Esophagus squamous epithelium (tissue), 4 donors: ENCODE measurements at regions not wholly inside any gene's neighbourhood (a gene's known extent, or its start where the extent isn't known, plus 50 kb on each side); places are given as distances from the start of the nearest gene placed in this dataset.

ENCODE experiments used
- POLR2A ChIP-seq, 4 donors: fragments of 450-650 bp; IDR thresholded peaks; one replicate each; pipeline ENCODE4 v1.6.1; 2017; ENCODE audit warnings: antibody characterized with exemption in 4 of 4, mild to moderate bottlenecking in 4 of 4, moderate library complexity in 3 of 4
- TF ChIP-seq, protein P1 (sequence below), 6 experiments: fragments of 450-650 bp in 4 of 6; fragments of 200-600 bp in 2 of 6; sonication (generic) in 2 of 6; IDR thresholded peaks; one replicate each; pipeline ENCODE4 v1.5.1; 2016 to 2019; ENCODE audit warnings: antibody characterized with exemption in 6 of 6, mild to moderate bottlenecking in 4 of 6, moderate library complexity in 4 of 6

DNA sequence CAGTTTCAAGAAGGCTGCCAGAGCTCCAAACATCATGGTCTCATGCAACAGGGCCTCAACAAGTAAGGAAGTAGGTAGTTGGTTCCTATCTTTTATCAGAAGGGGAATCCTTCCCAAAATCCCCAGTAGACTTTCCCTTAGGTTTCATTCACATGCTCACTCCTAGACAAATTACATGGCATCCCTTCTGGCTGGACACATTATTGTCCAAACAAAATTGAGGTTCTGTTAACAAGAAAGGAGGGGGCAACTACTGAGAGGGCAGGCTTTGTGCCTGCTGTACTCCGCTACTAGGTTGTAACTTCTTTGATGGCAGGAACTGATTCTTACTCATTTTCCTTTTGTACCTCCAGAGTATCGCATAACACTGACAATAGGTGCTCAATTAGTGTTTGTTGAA, 56.0 kb upstream of the OSMR start:
- no peak for TF ChIP-seq POLR2A (IDR thresholded peaks at IDR 0.05)
- TF ChIP-seq, protein P1, sequence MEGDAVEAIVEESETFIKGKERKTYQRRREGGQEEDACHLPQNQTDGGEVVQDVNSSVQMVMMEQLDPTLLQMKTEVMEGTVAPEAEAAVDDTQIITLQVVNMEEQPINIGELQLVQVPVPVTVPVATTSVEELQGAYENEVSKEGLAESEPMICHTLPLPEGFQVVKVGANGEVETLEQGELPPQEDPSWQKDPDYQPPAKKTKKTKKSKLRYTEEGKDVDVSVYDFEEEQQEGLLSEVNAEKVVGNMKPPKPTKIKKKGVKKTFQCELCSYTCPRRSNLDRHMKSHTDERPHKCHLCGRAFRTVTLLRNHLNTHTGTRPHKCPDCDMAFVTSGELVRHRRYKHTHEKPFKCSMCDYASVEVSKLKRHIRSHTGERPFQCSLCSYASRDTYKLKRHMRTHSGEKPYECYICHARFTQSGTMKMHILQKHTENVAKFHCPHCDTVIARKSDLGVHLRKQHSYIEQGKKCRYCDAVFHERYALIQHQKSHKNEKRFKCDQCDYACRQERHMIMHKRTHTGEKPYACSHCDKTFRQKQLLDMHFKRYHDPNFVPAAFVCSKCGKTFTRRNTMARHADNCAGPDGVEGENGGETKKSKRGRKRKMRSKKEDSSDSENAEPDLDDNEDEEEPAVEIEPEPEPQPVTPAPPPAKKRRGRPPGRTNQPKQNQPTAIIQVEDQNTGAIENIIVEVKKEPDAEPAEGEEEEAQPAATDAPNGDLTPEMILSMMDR (IDR thresholded peaks at IDR 0.05) = no peak
